HCT116 (cell line): ENCODE measurements at regions not wholly inside any gene's neighbourhood (a gene's known extent, or its start where the extent isn't known, plus 50 kb on each side); places are given as distances from the start of the nearest gene placed in this dataset.

Experiments
- EZH2 ChIP-seq: fragments of 200-600 bp; sonication (generic); IDR thresholded peaks from 2 replicates; pipeline ENCODE4 v1.6.1; 2017; ENCODE audit warnings: antibody characterized with exemption, mixed run types
- FOSL1 ChIP-seq: IDR thresholded peaks from 2 replicates; pipeline ENCODE4 v1.6.1; 2012; ENCODE audit warnings: low read depth
- POLR2A ChIP-seq: IDR thresholded peaks from 2 replicates; pipeline ENCODE4 v1.7.0; 2011; ENCODE audit warnings: borderline replicate concordance; ENCODE audit not compliant: insufficient read depth, insufficient read length; ENCODE audit errors: extremely low read depth
- SRF ChIP-seq: IDR thresholded peaks from 2 replicates; pipeline ENCODE4 v1.6.1; 2012; ENCODE audit warnings: low read depth
- ZNF274 ChIP-seq: fragments of 200-500 bp; sonication (Bioruptor generic); IDR thresholded peaks from 2 replicates; pipeline ENCODE4 v1.6.1; 2014; ENCODE audit warnings: mild to moderate bottlenecking, low read depth, low read length, inconsistent platforms
- TF ChIP-seq, protein P1 (sequence below): IDR thresholded peaks from 2 replicates; pipeline ENCODE4 v1.6.1; 2012; ENCODE audit warnings: low read depth
- TF ChIP-seq, protein P2 (sequence below), 3 experiments: fragments of 200-600 bp in 1 of 3; sonication (generic) in 1 of 3; IDR thresholded peaks in 2 of 3; conservative IDR thresholded peaks in 1 of 3; 2 replicates each; pipeline ENCODE4 v1.5.1; 2012 to 2017; ENCODE audit warnings: low read depth in 2 of 3, low read length in 2 of 3, antibody characterized with exemption in 1 of 3, borderline replicate concordance in 1 of 3, control low read depth in 1 of 3, mild to moderate bottlenecking in 1 of 3, mixed read lengths in 1 of 3, mixed run types in 1 of 3, moderate library complexity in 1 of 3; ENCODE audit not compliant: insufficient read depth in 1 of 3

DNA sequence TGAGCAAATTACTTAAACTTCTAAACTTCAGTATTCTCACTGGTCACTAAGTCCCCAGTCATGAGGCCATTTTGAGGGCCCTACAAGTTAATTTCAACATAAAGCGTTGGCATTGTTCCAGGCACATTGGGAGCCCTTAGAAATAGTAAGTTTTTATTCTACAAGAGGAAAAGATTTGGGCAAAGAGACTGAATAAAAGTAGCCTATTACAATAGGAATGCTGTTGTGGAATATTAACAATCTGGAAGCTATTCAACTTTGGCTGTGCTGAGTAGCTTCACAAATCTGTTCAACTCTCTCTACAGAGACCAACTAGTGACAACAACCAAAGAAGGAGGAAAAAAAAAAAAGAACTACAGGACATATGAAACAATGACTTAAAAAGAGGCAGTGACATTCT lies 1287.5 kb upstream of the NXPH2 start:
- TF ChIP-seq, protein P1, sequence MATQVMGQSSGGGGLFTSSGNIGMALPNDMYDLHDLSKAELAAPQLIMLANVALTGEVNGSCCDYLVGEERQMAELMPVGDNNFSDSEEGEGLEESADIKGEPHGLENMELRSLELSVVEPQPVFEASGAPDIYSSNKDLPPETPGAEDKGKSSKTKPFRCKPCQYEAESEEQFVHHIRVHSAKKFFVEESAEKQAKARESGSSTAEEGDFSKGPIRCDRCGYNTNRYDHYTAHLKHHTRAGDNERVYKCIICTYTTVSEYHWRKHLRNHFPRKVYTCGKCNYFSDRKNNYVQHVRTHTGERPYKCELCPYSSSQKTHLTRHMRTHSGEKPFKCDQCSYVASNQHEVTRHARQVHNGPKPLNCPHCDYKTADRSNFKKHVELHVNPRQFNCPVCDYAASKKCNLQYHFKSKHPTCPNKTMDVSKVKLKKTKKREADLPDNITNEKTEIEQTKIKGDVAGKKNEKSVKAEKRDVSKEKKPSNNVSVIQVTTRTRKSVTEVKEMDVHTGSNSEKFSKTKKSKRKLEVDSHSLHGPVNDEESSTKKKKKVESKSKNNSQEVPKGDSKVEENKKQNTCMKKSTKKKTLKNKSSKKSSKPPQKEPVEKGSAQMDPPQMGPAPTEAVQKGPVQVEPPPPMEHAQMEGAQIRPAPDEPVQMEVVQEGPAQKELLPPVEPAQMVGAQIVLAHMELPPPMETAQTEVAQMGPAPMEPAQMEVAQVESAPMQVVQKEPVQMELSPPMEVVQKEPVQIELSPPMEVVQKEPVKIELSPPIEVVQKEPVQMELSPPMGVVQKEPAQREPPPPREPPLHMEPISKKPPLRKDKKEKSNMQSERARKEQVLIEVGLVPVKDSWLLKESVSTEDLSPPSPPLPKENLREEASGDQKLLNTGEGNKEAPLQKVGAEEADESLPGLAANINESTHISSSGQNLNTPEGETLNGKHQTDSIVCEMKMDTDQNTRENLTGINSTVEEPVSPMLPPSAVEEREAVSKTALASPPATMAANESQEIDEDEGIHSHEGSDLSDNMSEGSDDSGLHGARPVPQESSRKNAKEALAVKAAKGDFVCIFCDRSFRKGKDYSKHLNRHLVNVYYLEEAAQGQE: no peak
- TF ChIP-seq EZH2 (no peak), POLR2A (no peak), SRF (no peak), ZNF274 (no peak), FOSL1 (no peak)
- TF ChIP-seq, protein P2, sequence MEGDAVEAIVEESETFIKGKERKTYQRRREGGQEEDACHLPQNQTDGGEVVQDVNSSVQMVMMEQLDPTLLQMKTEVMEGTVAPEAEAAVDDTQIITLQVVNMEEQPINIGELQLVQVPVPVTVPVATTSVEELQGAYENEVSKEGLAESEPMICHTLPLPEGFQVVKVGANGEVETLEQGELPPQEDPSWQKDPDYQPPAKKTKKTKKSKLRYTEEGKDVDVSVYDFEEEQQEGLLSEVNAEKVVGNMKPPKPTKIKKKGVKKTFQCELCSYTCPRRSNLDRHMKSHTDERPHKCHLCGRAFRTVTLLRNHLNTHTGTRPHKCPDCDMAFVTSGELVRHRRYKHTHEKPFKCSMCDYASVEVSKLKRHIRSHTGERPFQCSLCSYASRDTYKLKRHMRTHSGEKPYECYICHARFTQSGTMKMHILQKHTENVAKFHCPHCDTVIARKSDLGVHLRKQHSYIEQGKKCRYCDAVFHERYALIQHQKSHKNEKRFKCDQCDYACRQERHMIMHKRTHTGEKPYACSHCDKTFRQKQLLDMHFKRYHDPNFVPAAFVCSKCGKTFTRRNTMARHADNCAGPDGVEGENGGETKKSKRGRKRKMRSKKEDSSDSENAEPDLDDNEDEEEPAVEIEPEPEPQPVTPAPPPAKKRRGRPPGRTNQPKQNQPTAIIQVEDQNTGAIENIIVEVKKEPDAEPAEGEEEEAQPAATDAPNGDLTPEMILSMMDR (IDR thresholded peaks at IDR 0.05 in 2 of 3, conservative IDR thresholded peaks at IDR 0.05 in 1 of 3; ENCODE audit: borderline replicate concordance in 1 of 3, insufficient read depth in 1 of 3, low read depth in 2 of 3, low read length in 2 of 3): no peak
